LNCaP clone FGC (cell line): ENCODE measurements at regions not wholly inside any gene's neighbourhood (a gene's known extent, or its start where the extent isn't known, plus 50 kb on each side); places are given as distances from the start of the nearest gene placed in this dataset.

ENCODE experiments used
- DNase-seq: peaks from one replicate; pipeline ENCODE4 v3.0.0-alpha.2; 2011; ENCODE audit warnings: low read depth
- H3K4me3 ChIP-seq: 2 replicates; pipeline ENCODE4 v1.5.1; 2011; ENCODE audit warnings: mild to moderate bottlenecking, low read depth, low read length, control low read depth
- CTCF ChIP-seq: IDR thresholded peaks from 2 replicates; pipeline ENCODE4 v1.5.1; 2012; ENCODE audit warnings: mild to moderate bottlenecking; ENCODE audit not compliant: control insufficient read depth, insufficient read depth; ENCODE audit errors: extremely low read depth

GRCh38 chr3:117793622-117794265 lies 1084.2 kb downstream of the TUSC7 start:
- no peak for DNase-seq
- no peak overlapping the region for H3K4me3 ChIP-seq
- no peak for TF ChIP-seq CTCF

GRCh38 chr3:117798221-117798620 lies 1088.6 kb downstream of the TUSC7 start:
- no peak for DNase-seq
- no peak for TF ChIP-seq CTCF
- H3K4me3 ChIP-seq = no peak overlapping the region

- no peak for TF ChIP-seq CTCF
- DNase-seq = no peak
- H3K4me3 ChIP-seq = no peak overlapping the region
Measured at GRCh38 chr3:117798687-117799386, 1089.3 kb downstream of the TUSC7 start.

- DNase-seq = no peak
- H3K4me3 ChIP-seq = no peak overlapping the region
- no peak for TF ChIP-seq CTCF
Measured at GRCh38 chr3:117799387-117799735, 1089.8 kb downstream of the TUSC7 start.

- DNase-seq = no peak
- no peak for TF ChIP-seq CTCF
- H3K4me3 ChIP-seq = no peak overlapping the region
Measured at GRCh38 chr3:117801912-117802239, 1092.3 kb downstream of the TUSC7 start.

- DNase-seq = no peak
- H3K4me3 ChIP-seq = no peak overlapping the region
- TF ChIP-seq CTCF = no peak
Measured at GRCh38 chr3:117809186-117810081, 1099.9 kb downstream of the TUSC7 start.
